Fibroblast of skin of scalp (primary cell): ENCODE measurements at regions not wholly inside any gene's neighbourhood (a gene's known extent, or its start where the extent isn't known, plus 50 kb on each side); places are given as distances from the start of the nearest gene placed in this dataset.

ENCODE experiments used
- DNase-seq: peaks from one replicate; pipeline ENCODE4 v3.0.0-alpha.2; 2013

- no peak for DNase-seq
Observed at GRCh38 chr10:31604646-31605170, 285.7 kb downstream of the ZEB1 start.

- no peak for DNase-seq
Observed at GRCh38 chr10:31604096-31604495, 285.1 kb downstream of the ZEB1 start.

- peak; percentile 93 for DNase-seq
Observed at GRCh38 chr10:31603235-31604087, 284.4 kb downstream of the ZEB1 start.

- peak; percentile 84 for DNase-seq
Observed at GRCh38 chr10:31602541-31603234, 283.7 kb downstream of the ZEB1 start.

GRCh38 chr10:31601136-31601535 lies 282.1 kb downstream of the ZEB1 start:
- no peak for DNase-seq

- no peak for DNase-seq
Observed at GRCh38 chr10:31599626-31600504, 280.8 kb downstream of the ZEB1 start.

- no peak for DNase-seq
Observed at GRCh38 chr10:31596765-31597164, 277.7 kb downstream of the ZEB1 start.

GRCh38 chr10:31595992-31596391 lies 277.0 kb downstream of the ZEB1 start:
- no peak for DNase-seq

GRCh38 chr10:31594347-31594873 lies 275.4 kb downstream of the ZEB1 start:
- DNase-seq, result no peak

- no peak for DNase-seq
Observed at GRCh38 chr10:31593124-31593523, 274.1 kb downstream of the ZEB1 start.

- no peak for DNase-seq
Observed at GRCh38 chr10:31591569-31591968, 272.6 kb downstream of the ZEB1 start.

- DNase-seq, result no peak
Observed at GRCh38 chr10:31590023-31590800, 271.2 kb downstream of the ZEB1 start.

GRCh38 chr10:31587691-31588090 lies 268.7 kb downstream of the ZEB1 start:
- no peak for DNase-seq

GRCh38 chr10:31586723-31587638 lies 268.0 kb downstream of the ZEB1 start:
- no peak for DNase-seq

GRCh38 chr10:31584876-31585275 lies 265.9 kb downstream of the ZEB1 start:
- no peak for DNase-seq

- DNase-seq, result no peak
Observed at GRCh38 chr10:31584098-31584631, 265.1 kb downstream of the ZEB1 start.

- no peak for DNase-seq
Observed at GRCh38 chr10:31583293-31583692, 264.3 kb downstream of the ZEB1 start.

GRCh38 chr10:31582365-31583052 lies 263.5 kb downstream of the ZEB1 start:
- DNase-seq, result no peak

GRCh38 chr10:31581741-31582323 lies 262.8 kb downstream of the ZEB1 start:
- DNase-seq, result no peak
